T-cell (primary cell): ENCODE measurements at regions not wholly inside any gene's neighbourhood (a gene's known extent, or its start where the extent isn't known, plus 50 kb on each side); places are given as distances from the start of the nearest gene placed in this dataset.
"Not testable (repeated sequence)": the region's sequence is repeated elsewhere in the genome, so short reads cannot be mapped to it uniquely, and the experiment has no call there.

ENCODE experiments used
- ATAC-seq, 4 experiments: fragments of 200-7000 bp in 3 of 4; fragments of 150-1000 bp in 1 of 4; cut with Tn5 transposase; replicated peaks in 1 of 4; 1 replicate in 3 of 4; 2 replicates in 1 of 4; pipeline ENCODE4 v1.10.0; 2021; ENCODE audit warnings: moderate library complexity in 3 of 4, mild to moderate bottlenecking in 2 of 4, moderate number of reproducible peaks in 1 of 4
- CTCF ChIA-PET, 2 donors: fragments of 300-600 bp; sonication (Branson Sonifier 250); formaldehyde crosslinking; loops; one replicate each; lab custom pipeline; 2022; ENCODE audit warnings: antibody characterized with exemption in 2 of 2; lab: Charles Lee
- POLR2A ChIA-PET, 2 donors: fragments of 300-600 bp; sonication (Branson Sonifier 250); formaldehyde crosslinking; loops; one replicate each; lab custom pipeline; 2022; ENCODE audit warnings: antibody characterized with exemption in 2 of 2; lab: Charles Lee
- DNase-seq, 35 experiments: peaks; one replicate each; pipeline versions ENCODE4 v3.0.0 to v3.0.0-alpha.2; 2013 to 2023
- H3K27ac ChIP-seq: one replicate; pipeline ENCODE4 v1.5.1; 2013; ENCODE audit warnings: low read length
- H3K27me3 ChIP-seq, 2 experiments: replicated peaks in 1 of 2; 1 replicate in 1 of 2; 2 replicates in 1 of 2; pipeline versions ENCODE4 v1.6.1 to v1.7.0; 2013; ENCODE audit warnings: low read length in 1 of 2, mixed read lengths in 1 of 2; ENCODE audit not compliant: control insufficient read depth in 2 of 2, insufficient read depth in 2 of 2; ENCODE audit errors: extremely low read depth in 1 of 2
- H3K36me3 ChIP-seq, 2 donors: 1 replicate in 1 of 2; 2 replicates in 1 of 2; pipeline versions ENCODE4 v1.6.1 to v1.7.0; 2013; ENCODE audit warnings: low read length in 1 of 2; ENCODE audit not compliant: control insufficient read depth in 2 of 2, insufficient read depth in 1 of 2; ENCODE audit errors: extremely low read depth in 1 of 2
- H3K4me1 ChIP-seq, 2 experiments: 1 replicate in 1 of 2; 2 replicates in 1 of 2; pipeline versions ENCODE4 v1.6.1 to v1.7.0; 2013; ENCODE audit warnings: low read length in 2 of 2, mixed read lengths in 1 of 2; ENCODE audit not compliant: insufficient read depth in 2 of 2, control insufficient read depth in 1 of 2; ENCODE audit errors: extremely low read depth in 1 of 2
- H3K4me3 ChIP-seq, 2 donors: 1 replicate in 1 of 2; 2 replicates in 1 of 2; pipeline versions ENCODE4 v1.5.1 to v1.7.0; 2013; ENCODE audit warnings: mild to moderate bottlenecking in 2 of 2, low read length in 1 of 2, moderate library complexity in 1 of 2; ENCODE audit not compliant: control insufficient read depth in 1 of 2; ENCODE audit errors: extremely low read depth in 1 of 2
- H3K9me3 ChIP-seq: 2 replicates; pipeline ENCODE4 v1.7.0; 2013
- H3K27ac Mint-ChIP-seq, 2 donors: one replicate each; pipeline ENCODE4 v1.8.0; 2020 to 2021; ENCODE audit warnings: mild to moderate bottlenecking in 2 of 2, mixed read lengths in 2 of 2
- H3K27me3 Mint-ChIP-seq, 2 donors: one replicate each; pipeline ENCODE4 v1.8.0; 2021 to 2022; ENCODE audit warnings: mixed read lengths in 2 of 2
- H3K36me3 Mint-ChIP-seq: one replicate; pipeline ENCODE4 v1.8.0; 2021; ENCODE audit warnings: mixed read lengths
- H3K4me1 Mint-ChIP-seq, 3 donors: one replicate each; pipeline ENCODE4 v1.8.0; 2020 to 2022; ENCODE audit warnings: mixed read lengths in 3 of 3, mild to moderate bottlenecking in 1 of 3
- H3K4me3 Mint-ChIP-seq, 3 donors: one replicate each; pipeline ENCODE4 v1.8.0; 2020 to 2022; ENCODE audit warnings: mild to moderate bottlenecking in 3 of 3, mixed read lengths in 3 of 3, moderate library complexity in 3 of 3
- H3K9me3 Mint-ChIP-seq, 3 donors: one replicate each; pipeline ENCODE4 v1.8.0; 2020 to 2022; ENCODE audit warnings: mixed read lengths in 3 of 3
- WGBS: methylation state at CpG from one replicate; pipeline ENCODE4 v1.1.5; 2013; ENCODE audit warnings: missing lambda C conversion rate; ENCODE audit not compliant: insufficient coverage; 5-methylcytosine and 5-hydroxymethylcytosine counted together

DNA sequence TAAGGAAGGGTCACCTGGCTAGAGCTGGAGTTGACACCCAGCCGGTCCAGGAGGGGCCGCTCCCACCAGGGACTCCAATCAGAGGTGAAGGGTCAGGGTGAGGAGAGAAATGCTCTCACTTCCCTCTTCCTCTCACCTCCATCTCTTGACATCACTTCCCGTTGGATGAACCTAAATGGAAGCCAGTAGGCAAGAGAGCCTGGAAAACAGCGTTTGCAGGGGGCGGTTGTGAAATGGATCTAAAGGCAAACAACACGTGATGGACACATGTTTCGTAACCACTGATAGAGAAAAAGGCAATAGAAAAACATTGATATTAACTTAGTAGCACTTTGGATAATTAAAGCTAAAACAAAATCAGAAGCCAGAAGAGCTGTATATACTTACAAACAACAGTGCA, 105.6 kb upstream of the FOXA2 start:
- no peak for DNase-seq
- ATAC-seq = no peak
- Mint-ChIP-seq H3K4me3 (no peak overlapping the region), H3K4me1 (peaks cover 0 to 2% (median 0%) of the 10 kb centered on the region in 3 donors), H3K27ac (no peak overlapping the region), H3K27me3 (peaks cover 3% of the 10 kb centered on the region in 2 donors), H3K36me3 (no peaks in the 10 kb centered on the region), H3K9me3 (peaks cover 0 to 6% (median 0%) of the 10 kb centered on the region in 3 donors)
- ChIA-PET CTCF (interaction anchor here (0.5 to 1.6 kb wide), 4 partner anchors 17 to 651 kb away, joined by 3 to 5 read pairs (median 4); no protein-coding TSS in a partner anchor), POLR2A (no interaction called here)
- Histone ChIP-seq H3K4me1 (peaks cover 0 to 5% of the 10 kb centered on the region in 2 experiments), H3K9me3 (no peaks in the 10 kb centered on the region), H3K27me3 (peaks cover 0 to 9% of the 10 kb centered on the region in 2 experiments), H3K27ac (no peak overlapping the region), H3K4me3 (no peak overlapping the region), H3K36me3 (no peaks in the 10 kb centered on the region)
- WGBS = no CpG with 5 or more reads among the region's 7 CpGs

DNA sequence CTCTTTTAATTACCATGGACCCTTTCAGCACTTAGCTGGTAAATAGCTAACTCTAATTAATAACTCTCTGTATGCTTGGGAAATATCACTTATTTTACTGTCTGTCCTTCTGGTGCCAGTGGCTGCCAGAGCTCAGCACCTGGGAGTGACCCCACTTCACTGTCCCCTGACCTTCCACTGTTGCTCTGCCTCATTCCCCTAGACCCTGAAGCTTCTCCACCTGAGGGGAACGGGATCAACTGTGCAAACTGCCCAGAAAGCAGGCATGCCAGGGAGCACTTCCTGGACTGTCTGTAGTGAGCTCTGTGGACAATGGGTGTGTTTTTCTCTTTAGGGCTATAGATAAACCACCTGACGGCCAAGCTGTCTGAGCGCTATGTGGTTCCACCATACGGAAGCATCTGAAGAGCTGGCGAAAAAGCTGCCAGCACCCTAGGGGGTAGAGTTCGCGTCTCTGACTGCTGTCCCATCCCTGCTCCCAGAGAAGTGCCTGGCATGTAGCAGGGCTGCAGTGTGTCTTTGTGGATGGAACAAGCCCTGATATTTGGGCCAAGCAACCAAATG, 106.3 kb upstream of the FOXA2 start:
- H3K27ac ChIP-seq = no peak overlapping the region
- Mint-ChIP-seq H3K27ac (no peak overlapping the region), H3K4me1 (peaks cover 0 to 2% (median 0%) of the 10 kb centered on the region in 3 donors), H3K4me3 (no peak overlapping the region), H3K27me3 (peaks cover 3% of the 10 kb centered on the region in 2 donors), H3K9me3 (peaks cover 0 to 6% (median 0%) of the 10 kb centered on the region in 3 donors), H3K36me3 (no peaks in the 10 kb centered on the region)
- ChIA-PET POLR2A (no interaction called here), CTCF (interaction anchor here (0.5 to 1.6 kb wide), 5 partner anchors 16 to 650 kb away, joined by 3 to 5 read pairs (median 3); no protein-coding TSS in a partner anchor)
- ATAC-seq (no peak), DNase-seq (no peak)
- H3K36me3 ChIP-seq = no peaks in the 10 kb centered on the region
- peaks cover 0 to 9% of the 10 kb centered on the region in 2 experiments for H3K27me3 ChIP-seq
- no peaks in the 10 kb centered on the region for H3K9me3 ChIP-seq
- no peak overlapping the region for H3K4me3 ChIP-seq
- 90% methylated on average over 6 of the region's 7 CpGs for WGBS
- H3K4me1 ChIP-seq = peaks cover 0 to 5% of the 10 kb centered on the region in 2 experiments

DNA sequence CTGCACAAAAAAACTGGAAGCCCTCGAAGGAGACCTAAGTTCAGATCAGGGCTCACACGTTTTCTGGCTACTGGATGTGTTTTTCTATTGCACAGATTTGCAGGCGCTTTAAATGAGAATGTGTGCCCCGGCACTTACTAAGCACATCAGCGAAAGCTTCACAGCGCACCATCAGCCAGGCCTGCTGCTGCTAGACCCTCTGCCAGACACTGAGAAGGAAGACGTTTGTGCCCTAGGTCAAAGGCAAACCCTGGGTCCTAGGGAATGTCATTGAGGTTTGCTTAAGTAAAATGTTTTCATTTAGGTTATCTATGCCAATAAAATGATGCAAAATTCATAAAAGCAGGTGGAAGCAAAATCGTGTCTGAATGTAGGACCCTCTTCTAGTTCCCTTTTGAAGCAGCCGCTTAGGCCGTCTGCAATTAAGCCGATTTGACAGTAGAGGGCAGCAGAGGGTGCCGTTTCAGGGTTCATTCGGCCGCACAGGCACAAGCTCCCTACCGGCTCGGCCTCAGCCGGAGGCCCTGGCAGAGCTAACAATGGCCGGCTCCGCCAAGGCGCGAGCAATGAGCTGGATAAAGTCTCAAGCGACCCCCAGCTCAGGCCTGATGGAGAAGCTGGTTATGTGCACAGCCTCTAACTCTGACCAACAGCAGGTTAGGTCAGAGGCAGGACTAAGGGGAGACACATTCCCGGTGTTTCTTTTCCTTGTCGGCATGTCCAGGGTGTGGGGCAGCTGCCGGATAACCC, 107.2 kb upstream of the FOXA2 start:
- H3K4me1 Mint-ChIP-seq = peaks cover 0 to 2% (median 0%) of the 10 kb centered on the region in 3 donors
- H3K9me3 ChIP-seq = no peaks in the 10 kb centered on the region
- H3K9me3 Mint-ChIP-seq = peaks cover 0 to 6% (median 0%) of the 10 kb centered on the region in 3 donors
- peaks cover 3% of the 10 kb centered on the region in 2 donors for H3K27me3 Mint-ChIP-seq
- H3K4me1 ChIP-seq = peaks cover 0 to 5% of the 10 kb centered on the region in 2 experiments
- ATAC-seq (peak in 3 of 4 experiments; percentile 38 to 52 (median 50)), DNase-seq (peak in 26 of 35 experiments; percentile 3 to 55 (median 18))
- no peaks in the 10 kb centered on the region for H3K36me3 Mint-ChIP-seq
- H3K4me3 Mint-ChIP-seq = no peak overlapping the region
- ChIA-PET POLR2A (no interaction called here), CTCF (interaction anchor here (0.6 to 1.6 kb wide), 5 partner anchors 15 to 754 kb away, joined by 3 to 5 read pairs (median 3); no protein-coding TSS in a partner anchor)
- no peak overlapping the region for H3K27ac Mint-ChIP-seq
- peaks cover 0 to 9% of the 10 kb centered on the region in 2 experiments for H3K27me3 ChIP-seq
- H3K27ac ChIP-seq = no peak overlapping the region
- 31% methylated on average over 22 of the region's 25 CpGs for WGBS
- H3K36me3 ChIP-seq = no peaks in the 10 kb centered on the region
- H3K4me3 ChIP-seq = no peak overlapping the region

DNA sequence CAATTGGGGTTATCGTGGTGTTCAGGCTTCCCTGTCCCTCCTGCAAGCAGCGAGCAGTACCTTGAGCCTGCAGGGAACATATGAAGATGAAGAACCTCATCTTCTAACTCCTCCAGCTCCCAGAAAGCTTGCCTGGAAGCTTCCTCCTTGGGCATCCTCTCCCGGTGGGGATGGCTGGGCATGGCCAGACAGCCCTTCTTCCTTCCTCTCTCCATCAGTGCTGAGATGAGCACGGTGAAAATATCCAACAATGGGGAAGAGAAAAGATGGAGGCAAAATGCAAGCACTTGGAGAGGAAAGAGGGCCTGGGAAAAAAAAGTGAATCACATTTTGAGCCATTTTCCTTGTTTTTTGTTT, 107.7 kb upstream of the FOXA2 start:
- ATAC-seq = no peak
- H3K9me3 ChIP-seq = no peaks in the 10 kb centered on the region
- Mint-ChIP-seq H3K27me3 (peaks cover under 1 to 3% of the 10 kb centered on the region in 2 donors), H3K27ac (no peak overlapping the region), H3K4me1 (peaks cover 0 to 2% (median 0%) of the 10 kb centered on the region in 3 donors), H3K9me3 (peaks cover 0 to 6% (median 0%) of the 10 kb centered on the region in 3 donors), H3K36me3 (no peaks in the 10 kb centered on the region), H3K4me3 (no peak overlapping the region)
- H3K4me3 ChIP-seq = no peak overlapping the region
- no peak overlapping the region for H3K27ac ChIP-seq
- POLR2A ChIA-PET = no interaction called here
- H3K36me3 ChIP-seq = no peaks in the 10 kb centered on the region
- no peak for DNase-seq
- H3K27me3 ChIP-seq = peaks cover 0 to 9% of the 10 kb centered on the region in 2 experiments
- WGBS = 80% methylated on average over 2 of the region's 4 CpGs
- CTCF ChIA-PET = interaction anchor here in 1 of 2 donors (0.7 to 1.1 kb wide), 3 partner anchors 15 to 754 kb away, joined by 3 to 5 read pairs (median 3); no protein-coding TSS in a partner anchor
- peaks cover 0 to 5% of the 10 kb centered on the region in 2 experiments for H3K4me1 ChIP-seq

DNA sequence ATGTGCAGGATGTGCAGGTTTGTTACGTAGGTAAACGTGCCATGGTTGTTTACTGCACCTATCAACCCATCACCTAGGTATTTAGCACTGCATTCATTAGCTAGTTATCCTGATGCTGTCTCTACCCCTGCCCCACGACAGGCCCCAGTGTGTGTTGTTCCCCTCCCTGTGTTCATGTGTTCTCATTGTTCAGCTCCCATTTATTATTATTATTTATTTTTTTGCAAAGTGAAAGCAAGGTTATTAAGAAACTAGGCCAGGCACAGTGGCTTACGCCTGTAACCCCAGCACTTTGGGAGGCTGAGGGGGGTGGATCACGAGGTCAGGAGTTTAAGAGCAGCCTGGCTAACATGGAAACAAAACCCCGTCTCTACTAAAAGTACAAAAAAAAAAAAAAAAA, 108.2 kb upstream of the FOXA2 start:
- DNase-seq, H3K9me3 Mint-ChIP-seq, H3K27me3 ChIP-seq, ATAC-seq, H3K4me3 ChIP-seq, H3K36me3 Mint-ChIP-seq, H3K27ac Mint-ChIP-seq, H3K4me3 Mint-ChIP-seq, H3K27me3 Mint-ChIP-seq, POLR2A ChIA-PET, H3K4me1 Mint-ChIP-seq, H3K4me1 ChIP-seq, H3K27ac ChIP-seq, H3K9me3 ChIP-seq, H3K36me3 ChIP-seq: not testable (repeated sequence)
- WGBS = no CpG with 5 or more reads among the region's 6 CpGs
- CTCF ChIA-PET = interaction anchor here in 1 of 2 donors (0.7 to 1.8 kb wide), 4 partner anchors 25 to 753 kb away, joined by 3 to 12 read pairs (median 4); no protein-coding TSS in a partner anchor

DNA sequence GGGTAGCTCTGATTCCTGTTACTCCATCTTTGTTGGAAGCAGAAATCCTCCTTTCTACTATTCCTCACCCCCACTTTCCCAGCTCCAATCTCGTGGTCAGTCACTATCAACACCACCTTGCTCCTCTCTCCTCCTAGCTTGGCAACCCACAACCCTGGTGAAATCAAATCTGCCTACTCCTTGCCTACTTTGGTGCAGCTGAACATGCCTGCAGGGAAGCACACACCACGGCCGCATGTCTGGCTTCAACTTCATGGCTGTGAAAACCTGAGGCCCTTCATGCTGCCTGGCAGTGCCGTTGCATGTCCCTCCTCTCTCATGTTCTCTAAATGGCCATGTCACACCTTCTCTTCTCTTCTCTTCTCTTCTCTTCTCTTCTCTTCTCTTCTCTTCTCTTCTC, 112.4 kb upstream of the FOXA2 start:
- Mint-ChIP-seq H3K27ac (no peak overlapping the region), H3K27me3 (no peaks in the 10 kb centered on the region), H3K4me1 (no peaks in the 10 kb centered on the region), H3K36me3 (no peaks in the 10 kb centered on the region), H3K9me3 (peaks cover 0 to 6% (median 0%) of the 10 kb centered on the region in 3 donors), H3K4me3 (no peak overlapping the region)
- ChIA-PET POLR2A (no interaction called here), CTCF (no interaction called here)
- no peak for ATAC-seq
- peaks cover 0 to 3% of the 10 kb centered on the region in 2 experiments for H3K4me1 ChIP-seq
- no peaks in the 10 kb centered on the region for H3K9me3 ChIP-seq
- H3K27ac ChIP-seq = no peak overlapping the region
- H3K4me3 ChIP-seq = no peak overlapping the region
- no peaks in the 10 kb centered on the region for H3K36me3 ChIP-seq
- 76% methylated on average over 4 of the region's 4 CpGs for WGBS
- DNase-seq = no peak
- H3K27me3 ChIP-seq = peaks cover 0 to 3% of the 10 kb centered on the region in 2 experiments
